Spleen (tissue), 11 donors: ENCODE measurements at regions not wholly inside any gene's neighbourhood (a gene's known extent, or its start where the extent isn't known, plus 50 kb on each side); places are given as distances from the start of the nearest gene placed in this dataset.

Experiments
- DNase-seq: peaks from one replicate; pipeline ENCODE4 v3.0.0-alpha.2; 2020
- H3K27ac ChIP-seq, 8 donors: fragments of 200-600 bp; sonication (generic) in 7 of 8; 1 replicate in 4 of 8; 2 replicates in 4 of 8; pipeline versions ENCODE4 v1.5.0 to v1.8.0; 2016 to 2021; ENCODE audit warnings: inconsistent platforms in 4 of 8, mild to moderate bottlenecking in 4 of 8, moderate library complexity in 1 of 8
- H3K27me3 ChIP-seq, 7 donors: fragments of 200-600 bp; sonication (generic) in 6 of 7; replicated peaks in 1 of 7; 1 replicate in 4 of 7; 2 replicates in 3 of 7; pipeline versions ENCODE4 v1.5.0 to v1.8.0; 2016 to 2021; ENCODE audit warnings: inconsistent platforms in 3 of 7, mild to moderate bottlenecking in 1 of 7
- H3K36me3 ChIP-seq, 6 donors: fragments of 200-600 bp; sonication (generic) in 5 of 6; 1 replicate in 4 of 6; 2 replicates in 2 of 6; pipeline versions ENCODE4 v1.5.0 to v1.8.0; 2016 to 2021; ENCODE audit warnings: inconsistent platforms in 2 of 6
- H3K4me1 ChIP-seq, 6 donors: fragments of 200-600 bp; sonication (generic) in 5 of 6; 1 replicate in 3 of 6; 2 replicates in 3 of 6; pipeline versions ENCODE4 v1.5.0 to v1.8.0; 2016 to 2021; ENCODE audit warnings: inconsistent platforms in 3 of 6
- H3K4me3 ChIP-seq, 8 donors: fragments of 200-600 bp; sonication (generic) in 7 of 8; 1 replicate in 4 of 8; 2 replicates in 4 of 8; pipeline versions ENCODE4 v1.5.0 to v1.8.0; 2016 to 2021; ENCODE audit warnings: inconsistent platforms in 4 of 8, mild to moderate bottlenecking in 4 of 8, moderate library complexity in 2 of 8
- H3K9me3 ChIP-seq, 8 donors: fragments of 200-600 bp; sonication (generic) in 7 of 8; 1 replicate in 4 of 8; 2 replicates in 4 of 8; pipeline versions ENCODE4 v1.5.0 to v1.8.0; 2016 to 2021; ENCODE audit warnings: inconsistent platforms in 4 of 8
- POLR2A ChIP-seq, 3 donors: fragments of 450-650 bp; IDR thresholded peaks; one replicate each; pipeline ENCODE4 v1.5.1; 2017; ENCODE audit warnings: antibody characterized with exemption in 3 of 3, mild to moderate bottlenecking in 1 of 3
- POLR2AphosphoS5 ChIP-seq, 3 donors: sonication (generic); formaldehyde crosslinking; IDR thresholded peaks; one replicate each; pipeline ENCODE4 v1.5.1; 2017; ENCODE audit warnings: antibody characterized with exemption in 3 of 3
- WGBS, 5 donors: extraction: QIAGEN DNeasy Blood & Tissue Kit in 3 of 5; methylation state at CpG; one replicate each; pipeline versions ENCODE4 v1.1.5 to v1.1.7; 2013 to 2018; 5-methylcytosine and 5-hydroxymethylcytosine counted together
- intact Hi-C: fragments of 100-400 bp; cut with DNase I; formaldehyde crosslinking; loops from one replicate; pipeline ENCODE4 v1.15.0; 2023; ENCODE audit warnings: low total_unique reads
- TF ChIP-seq, protein P1 (sequence below), 11 experiments: fragments of 200-600 bp in 7 of 11; fragments of 450-650 bp in 4 of 11; sonication (generic) in 4 of 11; IDR thresholded peaks in 8 of 11; conservative IDR thresholded peaks in 3 of 11; 1 replicate in 7 of 11; 2 replicates in 4 of 11; pipeline versions ENCODE4 v1.4.0 to v1.8.0; 2016 to 2021; ENCODE audit warnings: antibody characterized with exemption in 11 of 11, inconsistent platforms in 4 of 11, mild to moderate bottlenecking in 1 of 11
- donor health status: healthy with polysubstance abuse.
- donor health status: DM: no; HTN: no; CAD: no; lungs with moderate emphysema.
- donor health status: DM: no; HTN: no; CAD: no.
- donor health status: Bipolar disorder and iron deficiency.
- donor health status: healthy.
- donor health status: DM: no; HTN: no; CAD: no.
- donor health status: DM: yes; HTN: yes; CAD: no.

DNA sequence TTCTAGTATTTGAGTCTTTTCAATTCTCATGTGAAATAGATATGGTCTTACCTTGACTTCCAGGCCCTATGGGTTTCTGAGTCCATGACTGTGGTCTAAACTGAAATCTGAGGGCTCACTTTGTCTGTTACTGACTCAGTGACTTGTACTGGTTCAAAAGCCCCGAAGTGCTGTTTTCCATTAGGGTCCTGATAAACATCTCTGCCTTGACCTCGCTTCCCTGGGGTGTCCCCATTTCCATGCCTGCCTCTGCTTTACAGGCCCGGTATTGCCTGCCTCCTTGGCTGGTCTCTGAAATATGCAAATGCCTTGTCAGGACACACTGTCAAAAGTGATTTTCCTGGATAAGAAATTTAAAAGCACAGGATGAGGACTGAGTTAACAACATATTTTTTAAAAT lies 538.8 kb downstream of the SOCS6 start:
- no peaks in the 10 kb centered on the region for H3K4me1 ChIP-seq
- no peak overlapping the region for H3K4me3 ChIP-seq
- no peak for TF ChIP-seq POLR2AphosphoS5 (IDR thresholded peaks at IDR 0.05)
- no peak for TF ChIP-seq POLR2A (IDR thresholded peaks at IDR 0.05)
- TF ChIP-seq, protein P1, sequence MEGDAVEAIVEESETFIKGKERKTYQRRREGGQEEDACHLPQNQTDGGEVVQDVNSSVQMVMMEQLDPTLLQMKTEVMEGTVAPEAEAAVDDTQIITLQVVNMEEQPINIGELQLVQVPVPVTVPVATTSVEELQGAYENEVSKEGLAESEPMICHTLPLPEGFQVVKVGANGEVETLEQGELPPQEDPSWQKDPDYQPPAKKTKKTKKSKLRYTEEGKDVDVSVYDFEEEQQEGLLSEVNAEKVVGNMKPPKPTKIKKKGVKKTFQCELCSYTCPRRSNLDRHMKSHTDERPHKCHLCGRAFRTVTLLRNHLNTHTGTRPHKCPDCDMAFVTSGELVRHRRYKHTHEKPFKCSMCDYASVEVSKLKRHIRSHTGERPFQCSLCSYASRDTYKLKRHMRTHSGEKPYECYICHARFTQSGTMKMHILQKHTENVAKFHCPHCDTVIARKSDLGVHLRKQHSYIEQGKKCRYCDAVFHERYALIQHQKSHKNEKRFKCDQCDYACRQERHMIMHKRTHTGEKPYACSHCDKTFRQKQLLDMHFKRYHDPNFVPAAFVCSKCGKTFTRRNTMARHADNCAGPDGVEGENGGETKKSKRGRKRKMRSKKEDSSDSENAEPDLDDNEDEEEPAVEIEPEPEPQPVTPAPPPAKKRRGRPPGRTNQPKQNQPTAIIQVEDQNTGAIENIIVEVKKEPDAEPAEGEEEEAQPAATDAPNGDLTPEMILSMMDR (IDR thresholded peaks at IDR 0.05 in 8 of 11, conservative IDR thresholded peaks at IDR 0.05 in 3 of 11) = no peak
- no peaks in the 10 kb centered on the region for H3K27me3 ChIP-seq
- H3K36me3 ChIP-seq = no peaks in the 10 kb centered on the region
- DNase-seq = no peak
- intact Hi-C loops = no loop called here
- WGBS, 5 donors = 63 to 84% (median 67%) methylated on average over 3 of the region's 3 CpGs
- H3K27ac ChIP-seq = no peak overlapping the region
- no peaks in the 10 kb centered on the region for H3K9me3 ChIP-seq

DNA sequence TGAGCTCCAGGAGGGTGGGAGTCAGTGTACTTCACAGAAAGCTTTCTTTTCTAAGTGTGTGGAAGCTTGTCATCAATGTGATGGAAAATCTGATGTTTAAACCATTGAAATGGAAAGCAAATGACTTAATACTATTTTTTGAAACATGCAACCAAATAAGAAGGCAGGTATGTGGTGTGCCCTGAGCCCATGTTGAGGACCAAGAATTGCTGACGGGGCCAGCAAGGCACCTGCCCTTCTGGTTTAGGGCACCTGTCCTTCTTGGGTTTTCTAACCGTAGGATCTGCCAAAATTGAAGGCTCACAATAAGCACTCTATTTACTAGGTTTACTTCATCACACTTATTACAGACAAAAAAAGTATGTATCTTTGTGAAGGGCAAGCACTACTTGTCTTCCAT lies 537.7 kb downstream of the SOCS6 start:
- no peaks in the 10 kb centered on the region for H3K36me3 ChIP-seq
- no peaks in the 10 kb centered on the region for H3K4me1 ChIP-seq
- intact Hi-C loops = no loop called here
- H3K27me3 ChIP-seq = no peaks in the 10 kb centered on the region
- TF ChIP-seq POLR2AphosphoS5 (IDR thresholded peaks at IDR 0.05) (no peak), POLR2A (IDR thresholded peaks at IDR 0.05) (no peak)
- TF ChIP-seq, protein P1 (IDR thresholded peaks at IDR 0.05 in 8 of 11, conservative IDR thresholded peaks at IDR 0.05 in 3 of 11) = no peak
- H3K4me3 ChIP-seq = no peak overlapping the region
- no peak overlapping the region for H3K27ac ChIP-seq
- WGBS, 5 donors = 80 to 98% (median 82%) methylated on average over 2 of the region's 2 CpGs
- no peak for DNase-seq
- no peaks in the 10 kb centered on the region for H3K9me3 ChIP-seq

GRCh38 chr18:70822691-70823090 lies 533.8 kb downstream of the SOCS6 start:
- H3K4me1 ChIP-seq = no peaks in the 10 kb centered on the region
- H3K36me3 ChIP-seq = no peaks in the 10 kb centered on the region
- intact Hi-C loops = no loop called here
- DNase-seq = no peak
- H3K4me3 ChIP-seq = no peak overlapping the region
- no peak overlapping the region for H3K27ac ChIP-seq
- no peaks in the 10 kb centered on the region for H3K27me3 ChIP-seq
- TF ChIP-seq POLR2A (IDR thresholded peaks at IDR 0.05) (no peak), POLR2AphosphoS5 (IDR thresholded peaks at IDR 0.05) (no peak)
- TF ChIP-seq, protein P1 (IDR thresholded peaks at IDR 0.05 in 8 of 11, conservative IDR thresholded peaks at IDR 0.05 in 3 of 11) = no peak
- H3K9me3 ChIP-seq = peaks cover 0 to 4% (median 0%) of the 10 kb centered on the region in 8 donors
- 55 to 75% (median 61%) methylated on average over 3 of the region's 3 CpGs for WGBS, 5 donors

DNA sequence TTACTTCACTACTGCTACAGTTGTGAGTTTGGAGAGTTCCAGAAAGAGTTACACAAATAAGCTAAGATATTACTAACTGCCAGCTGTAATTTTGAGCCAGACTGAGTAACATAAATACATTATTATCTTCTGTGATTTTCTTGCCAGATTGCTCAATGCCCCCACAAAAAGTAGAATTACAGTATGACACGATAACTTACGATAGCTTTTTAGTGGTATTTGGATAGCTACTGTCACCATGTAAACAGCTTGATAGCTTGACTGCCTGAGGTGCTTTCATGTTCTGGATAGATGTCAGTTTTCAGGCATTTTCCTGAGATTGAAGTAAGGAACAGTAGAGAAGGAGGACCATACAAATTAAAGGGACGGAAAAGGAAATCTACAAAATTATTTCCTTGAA lies 533.3 kb downstream of the SOCS6 start:
- H3K36me3 ChIP-seq = no peaks in the 10 kb centered on the region
- peaks cover 0 to 10% (median 0%) of the 10 kb centered on the region in 8 donors for H3K9me3 ChIP-seq
- no peaks in the 10 kb centered on the region for H3K4me1 ChIP-seq
- intact Hi-C loops = no loop called here
- H3K27ac ChIP-seq = no peak overlapping the region
- H3K4me3 ChIP-seq = no peak overlapping the region
- DNase-seq = no peak
- TF ChIP-seq POLR2A (IDR thresholded peaks at IDR 0.05) (no peak), POLR2AphosphoS5 (IDR thresholded peaks at IDR 0.05) (no peak)
- TF ChIP-seq, protein P1 (IDR thresholded peaks at IDR 0.05 in 8 of 11, conservative IDR thresholded peaks at IDR 0.05 in 3 of 11) = no peak
- H3K27me3 ChIP-seq = no peaks in the 10 kb centered on the region
- 22 to 42% (median 25%) methylated on average over 3 of the region's 3 CpGs for WGBS, 5 donors
